ENCODE measurements at regions not wholly inside any gene's neighbourhood (a gene's known extent, or its start where the extent isn't known, plus 50 kb on each side); places are given as distances from the start of the nearest gene placed in this dataset.

DNA sequence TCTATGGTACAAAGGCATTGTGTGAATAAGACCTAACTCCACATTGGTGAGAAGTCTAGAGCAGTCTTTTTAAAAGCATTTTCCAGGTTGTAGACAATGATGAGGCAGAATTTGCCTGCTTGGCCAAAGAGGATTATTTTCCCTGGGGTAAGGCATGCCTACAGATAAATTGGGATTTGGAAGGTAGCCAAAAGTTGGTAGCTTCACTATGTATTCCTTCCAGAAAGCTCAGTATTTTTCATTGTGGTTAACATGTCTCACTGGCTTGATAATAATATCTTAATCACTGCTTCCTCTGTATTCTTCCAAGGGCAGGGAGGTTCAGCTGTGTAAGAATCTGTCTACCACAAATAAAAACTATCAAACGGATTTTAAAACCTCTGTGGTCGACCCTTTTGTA lies 590.8 kb upstream of the PRMT6 start:
- intact Hi-C loops (cut with DNase I) = no loop called here
- Histone ChIP-seq H3K27me3 (no peaks in the 10 kb centered on the region), H3K4me1 (ENCODE audit: insufficient read depth) (no peaks in the 10 kb centered on the region), H3K36me3 (no peaks in the 10 kb centered on the region), H3K27ac (no peak overlapping the region), H3K9me3 (no peaks in the 10 kb centered on the region), H3K4me3 (no peak overlapping the region)
- WGBS, 3 donors = 5 to 22% (median 9%) methylated on average over 2 of the region's 2 CpGs
- TF ChIP-seq, protein P1, sequence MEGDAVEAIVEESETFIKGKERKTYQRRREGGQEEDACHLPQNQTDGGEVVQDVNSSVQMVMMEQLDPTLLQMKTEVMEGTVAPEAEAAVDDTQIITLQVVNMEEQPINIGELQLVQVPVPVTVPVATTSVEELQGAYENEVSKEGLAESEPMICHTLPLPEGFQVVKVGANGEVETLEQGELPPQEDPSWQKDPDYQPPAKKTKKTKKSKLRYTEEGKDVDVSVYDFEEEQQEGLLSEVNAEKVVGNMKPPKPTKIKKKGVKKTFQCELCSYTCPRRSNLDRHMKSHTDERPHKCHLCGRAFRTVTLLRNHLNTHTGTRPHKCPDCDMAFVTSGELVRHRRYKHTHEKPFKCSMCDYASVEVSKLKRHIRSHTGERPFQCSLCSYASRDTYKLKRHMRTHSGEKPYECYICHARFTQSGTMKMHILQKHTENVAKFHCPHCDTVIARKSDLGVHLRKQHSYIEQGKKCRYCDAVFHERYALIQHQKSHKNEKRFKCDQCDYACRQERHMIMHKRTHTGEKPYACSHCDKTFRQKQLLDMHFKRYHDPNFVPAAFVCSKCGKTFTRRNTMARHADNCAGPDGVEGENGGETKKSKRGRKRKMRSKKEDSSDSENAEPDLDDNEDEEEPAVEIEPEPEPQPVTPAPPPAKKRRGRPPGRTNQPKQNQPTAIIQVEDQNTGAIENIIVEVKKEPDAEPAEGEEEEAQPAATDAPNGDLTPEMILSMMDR (IDR thresholded peaks at IDR 0.05) = no peak
- TF ChIP-seq POLR2A (IDR thresholded peaks at IDR 0.05) (no peak), EP300 (IDR thresholded peaks at IDR 0.05) (no peak)
- no peak for DNase-seq

DNA sequence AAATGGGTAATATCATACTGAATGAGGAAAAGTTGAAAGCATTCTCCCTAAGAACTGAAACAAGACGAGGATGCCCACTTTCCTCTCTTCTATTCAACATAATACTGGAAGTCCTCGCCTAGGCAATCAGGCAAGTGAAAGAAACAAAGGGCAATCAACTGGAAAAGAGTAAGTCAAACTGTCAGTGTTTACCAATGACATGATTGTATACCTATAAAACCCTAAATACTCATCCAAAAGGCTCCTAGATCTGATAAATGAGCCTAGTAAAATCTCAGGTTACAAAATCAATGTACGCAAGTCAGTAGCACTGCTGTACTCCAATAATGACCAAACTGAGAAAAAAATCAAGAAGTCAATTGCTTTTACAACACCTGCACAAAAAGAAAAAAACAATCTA lies 575.8 kb upstream of the PRMT6 start:
- no peak overlapping the region for H3K4me3 ChIP-seq
- no peaks in the 10 kb centered on the region for H3K4me1 ChIP-seq (ENCODE audit: insufficient read depth)
- WGBS, 3 donors = 75 to 82% (median 78%) methylated on average over 3 of the region's 3 CpGs
- no peaks in the 10 kb centered on the region for H3K36me3 ChIP-seq
- DNase-seq = no peak
- H3K9me3 ChIP-seq = peaks cover 0 to 5% of the 10 kb centered on the region in 2 donors
- TF ChIP-seq EP300 (IDR thresholded peaks at IDR 0.05) = no peak
- TF ChIP-seq, protein P1 (IDR thresholded peaks at IDR 0.05) = no peak
- no peak for TF ChIP-seq POLR2A (IDR thresholded peaks at IDR 0.05)
- H3K27me3 ChIP-seq = no peaks in the 10 kb centered on the region
- H3K27ac ChIP-seq = no peak overlapping the region
- intact Hi-C loops (cut with DNase I) = no loop called here

DNA sequence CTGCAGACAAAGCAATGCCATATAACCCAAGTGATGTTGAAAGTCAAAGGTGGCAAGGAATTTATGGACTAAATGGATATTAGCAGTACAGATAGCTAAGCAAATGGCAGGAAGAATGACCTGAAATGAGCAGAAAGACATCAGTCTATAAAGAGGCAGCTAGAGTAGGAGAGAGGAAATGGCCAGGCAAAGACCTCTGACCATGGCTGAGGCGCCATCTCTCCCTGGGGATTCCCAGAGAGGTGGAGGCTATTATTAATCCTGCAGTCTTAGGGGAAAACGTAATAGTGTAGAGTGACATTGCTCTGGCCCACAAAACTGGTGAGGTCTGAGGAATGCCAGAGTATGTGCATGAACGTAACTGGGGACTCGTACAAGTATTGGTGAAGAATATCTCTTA lies 563.6 kb upstream of the PRMT6 start:
- H3K4me3 ChIP-seq = no peak overlapping the region
- no peaks in the 10 kb centered on the region for H3K9me3 ChIP-seq
- WGBS, 3 donors = 81 to 83% (median 82%) methylated on average over 4 of the region's 4 CpGs
- TF ChIP-seq EP300 (IDR thresholded peaks at IDR 0.05) = no peak
- TF ChIP-seq, protein P1 (IDR thresholded peaks at IDR 0.05) = no peak
- no peak for TF ChIP-seq POLR2A (IDR thresholded peaks at IDR 0.05)
- H3K27ac ChIP-seq = no peak overlapping the region
- H3K27me3 ChIP-seq = no peaks in the 10 kb centered on the region
- no peak for DNase-seq
- no peaks in the 10 kb centered on the region for H3K36me3 ChIP-seq
- H3K4me1 ChIP-seq (ENCODE audit: insufficient read depth) = no peaks in the 10 kb centered on the region
- intact Hi-C loops (cut with DNase I) = no loop called here

DNA sequence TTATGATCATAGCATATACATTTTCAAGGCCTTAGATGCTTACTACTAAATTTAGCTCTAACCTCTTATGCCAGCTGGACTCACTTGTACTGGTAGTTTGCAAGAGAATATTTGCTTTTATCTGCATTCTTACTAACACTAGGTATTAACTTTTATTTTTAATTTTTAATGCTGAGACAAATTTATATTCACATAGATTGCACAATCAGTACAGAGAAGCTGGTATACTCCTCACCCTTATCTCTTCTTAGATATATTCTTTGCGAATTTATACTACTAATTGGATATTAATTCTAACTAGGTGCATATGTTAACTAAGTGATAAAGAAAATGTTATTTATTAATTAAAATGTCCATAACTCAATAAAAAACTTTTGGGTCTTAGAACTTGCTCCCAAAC lies 561.8 kb upstream of the PRMT6 start:
- Histone ChIP-seq H3K4me3 (no peak overlapping the region), H3K27ac (no peak overlapping the region), H3K9me3 (no peaks in the 10 kb centered on the region), H3K36me3 (no peaks in the 10 kb centered on the region), H3K27me3 (no peaks in the 10 kb centered on the region), H3K4me1 (ENCODE audit: insufficient read depth) (no peaks in the 10 kb centered on the region)
- 46 to 58% (median 54%) methylated on average over 1 of the region's 1 CpG for WGBS, 3 donors
- intact Hi-C loops (cut with DNase I) = no loop called here
- DNase-seq = no peak
- TF ChIP-seq POLR2A (IDR thresholded peaks at IDR 0.05) (no peak), EP300 (IDR thresholded peaks at IDR 0.05) (no peak)
- TF ChIP-seq, protein P1 (IDR thresholded peaks at IDR 0.05) = no peak

DNA sequence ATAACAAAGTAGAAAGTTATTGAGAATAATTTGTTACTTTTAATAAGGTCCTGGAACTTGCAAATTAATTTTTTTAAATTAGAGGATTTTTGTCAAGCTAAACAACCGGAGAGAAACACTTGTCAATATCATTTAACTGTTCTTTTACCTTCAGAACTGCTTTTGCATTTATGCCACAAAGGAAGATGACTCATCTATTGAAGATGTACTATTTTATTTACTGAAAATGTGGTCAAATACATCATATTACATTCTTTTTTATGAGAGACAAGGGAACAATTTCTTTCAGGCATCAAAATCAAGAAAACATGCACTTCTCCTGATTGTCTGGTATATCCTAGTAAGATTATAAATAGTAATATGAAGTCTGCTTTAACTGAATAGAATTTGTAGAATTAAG lies 558.2 kb upstream of the PRMT6 start:
- Histone ChIP-seq H3K27me3 (no peaks in the 10 kb centered on the region), H3K4me3 (no peak overlapping the region), H3K27ac (no peak overlapping the region), H3K4me1 (ENCODE audit: insufficient read depth) (no peaks in the 10 kb centered on the region), H3K36me3 (no peaks in the 10 kb centered on the region), H3K9me3 (no peaks in the 10 kb centered on the region)
- intact Hi-C loops (cut with DNase I) = no loop called here
- no peak for DNase-seq
- whole genome bisulfite sequencing, 3 donors = 42 to 70% (median 50%) methylated on average over 1 of the region's 1 CpG
- TF ChIP-seq, protein P1 (IDR thresholded peaks at IDR 0.05) = no peak
- TF ChIP-seq POLR2A (IDR thresholded peaks at IDR 0.05) (no peak), EP300 (IDR thresholded peaks at IDR 0.05) (no peak)
